ENCODE measurements at regions not wholly inside any gene's neighbourhood (a gene's known extent, or its start where the extent isn't known, plus 50 kb on each side); places are given as distances from the start of the nearest gene placed in this dataset.

DNA sequence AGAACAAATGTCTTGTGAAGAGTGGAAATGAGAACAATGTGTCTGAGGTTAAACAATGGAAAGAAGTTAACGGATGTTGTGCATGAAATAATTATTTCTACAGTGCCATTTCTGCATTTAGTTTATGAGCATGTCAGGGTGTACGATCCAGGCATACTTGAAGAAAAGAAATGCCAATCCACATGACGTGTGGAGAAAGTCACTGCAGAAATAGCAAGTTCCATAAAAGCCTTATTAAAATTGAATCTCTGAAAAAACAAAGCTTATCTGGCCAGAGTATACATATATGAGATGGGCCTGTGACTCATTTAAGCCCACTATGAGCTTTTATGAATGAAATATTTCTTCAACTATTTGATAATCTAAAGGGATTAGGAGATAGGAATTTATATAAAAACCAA is 426.1 kb downstream of the EFNB2 start:
- TF ChIP-seq TEAD4 (IDR thresholded peaks at IDR 0.05) (no peak), RAD21 (IDR thresholded peaks at IDR 0.05; ENCODE audit: low read depth) (no peak), EP300 (IDR thresholded peaks at IDR 0.05; ENCODE audit: borderline replicate concordance) (no peak), CEBPB (IDR thresholded peaks at IDR 0.05) (no peak), CREB1 (IDR thresholded peaks at IDR 0.05; ENCODE audit: low read depth) (no peak), TAF1 (IDR thresholded peaks at IDR 0.05; ENCODE audit: low read depth) (no peak), YY1 (IDR thresholded peaks at IDR 0.05; ENCODE audit: low read depth) (no peak), NFIC (IDR thresholded peaks at IDR 0.05) (no peak), ZBTB7A (IDR thresholded peaks at IDR 0.05; ENCODE audit: low read depth) (no peak)
- TF ChIP-seq, protein P1, sequence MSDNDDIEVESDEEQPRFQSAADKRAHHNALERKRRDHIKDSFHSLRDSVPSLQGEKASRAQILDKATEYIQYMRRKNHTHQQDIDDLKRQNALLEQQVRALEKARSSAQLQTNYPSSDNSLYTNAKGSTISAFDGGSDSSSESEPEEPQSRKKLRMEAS (IDR thresholded peaks at IDR 0.05): no peak
- TF ChIP-seq, protein P2, sequence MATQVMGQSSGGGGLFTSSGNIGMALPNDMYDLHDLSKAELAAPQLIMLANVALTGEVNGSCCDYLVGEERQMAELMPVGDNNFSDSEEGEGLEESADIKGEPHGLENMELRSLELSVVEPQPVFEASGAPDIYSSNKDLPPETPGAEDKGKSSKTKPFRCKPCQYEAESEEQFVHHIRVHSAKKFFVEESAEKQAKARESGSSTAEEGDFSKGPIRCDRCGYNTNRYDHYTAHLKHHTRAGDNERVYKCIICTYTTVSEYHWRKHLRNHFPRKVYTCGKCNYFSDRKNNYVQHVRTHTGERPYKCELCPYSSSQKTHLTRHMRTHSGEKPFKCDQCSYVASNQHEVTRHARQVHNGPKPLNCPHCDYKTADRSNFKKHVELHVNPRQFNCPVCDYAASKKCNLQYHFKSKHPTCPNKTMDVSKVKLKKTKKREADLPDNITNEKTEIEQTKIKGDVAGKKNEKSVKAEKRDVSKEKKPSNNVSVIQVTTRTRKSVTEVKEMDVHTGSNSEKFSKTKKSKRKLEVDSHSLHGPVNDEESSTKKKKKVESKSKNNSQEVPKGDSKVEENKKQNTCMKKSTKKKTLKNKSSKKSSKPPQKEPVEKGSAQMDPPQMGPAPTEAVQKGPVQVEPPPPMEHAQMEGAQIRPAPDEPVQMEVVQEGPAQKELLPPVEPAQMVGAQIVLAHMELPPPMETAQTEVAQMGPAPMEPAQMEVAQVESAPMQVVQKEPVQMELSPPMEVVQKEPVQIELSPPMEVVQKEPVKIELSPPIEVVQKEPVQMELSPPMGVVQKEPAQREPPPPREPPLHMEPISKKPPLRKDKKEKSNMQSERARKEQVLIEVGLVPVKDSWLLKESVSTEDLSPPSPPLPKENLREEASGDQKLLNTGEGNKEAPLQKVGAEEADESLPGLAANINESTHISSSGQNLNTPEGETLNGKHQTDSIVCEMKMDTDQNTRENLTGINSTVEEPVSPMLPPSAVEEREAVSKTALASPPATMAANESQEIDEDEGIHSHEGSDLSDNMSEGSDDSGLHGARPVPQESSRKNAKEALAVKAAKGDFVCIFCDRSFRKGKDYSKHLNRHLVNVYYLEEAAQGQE (IDR thresholded peaks at IDR 0.05; ENCODE audit: low read depth): no peak
- TF ChIP-seq, protein P3, sequence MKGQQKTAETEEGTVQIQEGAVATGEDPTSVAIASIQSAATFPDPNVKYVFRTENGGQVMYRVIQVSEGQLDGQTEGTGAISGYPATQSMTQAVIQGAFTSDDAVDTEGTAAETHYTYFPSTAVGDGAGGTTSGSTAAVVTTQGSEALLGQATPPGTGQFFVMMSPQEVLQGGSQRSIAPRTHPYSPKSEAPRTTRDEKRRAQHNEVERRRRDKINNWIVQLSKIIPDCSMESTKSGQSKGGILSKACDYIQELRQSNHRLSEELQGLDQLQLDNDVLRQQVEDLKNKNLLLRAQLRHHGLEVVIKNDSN (IDR thresholded peaks at IDR 0.05): no peak
